ENCODE measurements at regions not wholly inside any gene's neighbourhood (a gene's known extent, or its start where the extent isn't known, plus 50 kb on each side); places are given as distances from the start of the nearest gene placed in this dataset.
"Not testable (repeated sequence)": the region's sequence is repeated elsewhere in the genome, so short reads cannot be mapped to it uniquely, and the experiment has no call there.

DNA sequence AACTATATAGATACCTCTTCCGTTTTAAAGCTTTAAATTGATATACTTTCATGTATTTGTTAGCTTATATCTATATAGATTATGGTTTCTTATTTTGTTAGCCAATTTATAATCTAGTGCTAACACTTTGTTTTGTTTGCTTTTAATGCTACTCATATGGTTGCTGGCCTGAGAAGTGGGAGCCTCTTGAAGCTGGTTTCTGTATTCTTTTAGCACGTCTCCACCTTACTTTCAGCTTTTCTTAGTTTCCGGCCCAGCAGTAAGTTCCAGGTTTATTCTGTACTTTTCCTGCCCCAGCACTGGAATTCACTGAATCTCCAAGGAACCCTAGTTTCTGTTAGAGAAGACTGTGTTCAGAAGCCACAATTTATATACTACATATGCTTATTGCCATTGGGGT, 458.9 kb downstream of the PRR16 start:
- DNase-seq: no peak

DNA sequence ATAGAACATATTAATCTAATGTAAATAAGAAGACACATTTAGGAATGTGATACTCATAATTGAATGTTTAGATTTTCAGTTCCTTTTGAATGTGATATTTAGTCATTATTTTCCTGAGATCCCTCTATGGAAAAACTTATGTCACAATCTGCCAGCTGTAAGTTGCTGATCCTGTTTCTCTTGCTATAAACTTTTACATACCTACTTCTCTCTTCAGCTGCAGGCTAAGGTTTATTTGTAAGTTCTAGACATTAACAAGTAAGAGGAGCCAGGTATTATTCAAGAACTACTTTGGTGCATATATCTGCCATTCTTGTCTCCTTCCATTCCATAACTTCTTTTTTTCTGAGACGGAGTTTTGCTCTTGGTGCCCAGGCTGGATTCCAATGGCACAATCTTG, 462.4 kb downstream of the PRR16 start:
- DNase-seq: no peak

DNA sequence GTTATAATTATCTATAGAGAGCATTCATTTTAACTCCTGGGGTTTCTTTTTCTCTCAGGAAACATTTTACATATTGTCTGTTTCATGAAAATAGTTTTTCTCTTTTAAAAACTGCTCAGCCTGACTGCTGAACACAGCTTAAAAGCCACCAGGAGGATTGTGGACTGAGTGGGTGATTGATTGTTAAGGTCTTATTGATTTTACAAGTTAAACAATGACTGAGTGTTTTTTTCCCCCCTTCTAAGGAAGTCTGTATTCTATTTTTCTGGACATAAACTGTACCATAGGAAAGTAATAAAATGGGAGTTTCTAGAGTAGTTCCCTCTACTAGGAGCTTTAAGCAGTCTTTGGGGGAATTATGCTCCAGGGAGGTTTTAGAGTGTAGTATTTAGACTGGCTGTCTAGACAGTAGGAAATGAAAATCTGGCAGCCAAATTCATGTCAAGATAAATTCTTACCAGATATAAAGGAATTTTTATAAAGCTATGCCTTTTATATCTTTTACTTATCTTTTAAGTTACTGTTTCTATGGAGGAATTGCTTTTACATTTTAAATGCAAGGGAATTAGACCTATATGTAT, 463.9 kb downstream of the PRR16 start:
- DNase-seq: no peak

DNA sequence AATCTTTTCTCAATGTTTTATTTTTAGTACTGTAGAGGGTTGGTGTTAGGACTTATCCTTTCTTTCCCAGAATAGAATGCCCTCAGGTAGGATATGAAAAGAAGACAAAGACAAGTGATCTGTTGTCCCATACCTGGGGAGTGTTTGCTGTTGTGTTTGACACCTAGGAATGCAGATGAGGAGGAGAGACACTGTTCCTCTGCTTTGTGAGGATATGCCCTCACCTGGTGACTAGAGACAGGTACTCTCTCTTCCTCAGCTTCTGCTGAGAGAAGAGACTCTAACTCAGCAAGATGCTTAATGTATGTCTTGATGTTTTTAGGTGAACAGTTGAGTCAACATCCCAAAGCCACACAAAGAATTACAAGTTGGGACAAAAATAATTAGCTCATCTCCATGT, 468.4 kb downstream of the PRR16 start:
- DNase-seq: no peak

DNA sequence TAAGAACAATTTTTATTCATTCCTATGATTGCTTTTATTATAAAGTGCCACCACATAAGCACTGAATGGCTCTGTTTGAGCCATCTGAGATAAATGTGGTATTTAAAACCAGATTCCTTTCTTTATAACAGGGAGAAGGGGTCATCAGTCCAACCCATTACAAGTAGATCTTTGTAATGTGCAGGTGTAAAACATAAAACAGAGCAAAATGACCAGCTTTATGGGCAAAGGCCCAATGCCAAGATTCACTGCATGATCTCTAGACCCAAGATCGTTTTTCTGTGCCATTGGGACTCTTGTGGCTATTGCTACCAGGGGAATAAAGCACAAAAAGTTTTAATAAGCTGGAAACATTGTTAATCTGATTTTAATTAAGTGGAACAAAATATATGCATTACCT, 469.9 kb downstream of the PRR16 start:
- DNase-seq: no peak

DNA sequence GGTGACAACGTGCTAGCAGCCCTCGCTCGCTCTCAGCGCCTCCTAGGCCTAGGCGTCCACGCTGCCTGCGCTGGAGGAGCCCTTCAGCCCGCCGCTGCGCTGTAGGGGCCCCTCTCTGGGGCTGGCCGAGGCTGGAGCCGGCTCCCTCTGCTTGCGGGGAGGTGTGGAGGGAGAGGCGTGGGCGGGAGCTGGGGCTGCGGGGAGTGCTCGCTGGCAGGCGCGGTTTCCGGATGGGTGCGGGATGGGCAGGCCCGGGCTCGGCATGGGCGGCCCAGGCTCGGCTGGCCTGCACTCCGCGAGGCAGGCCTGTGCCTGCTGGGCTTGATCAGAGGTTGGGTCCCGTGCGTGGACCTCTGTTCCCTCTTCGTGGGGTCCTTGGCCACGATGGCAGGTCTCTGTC, 472.6 kb downstream of the PRR16 start:
- DNase-seq: peak; percentile 3

DNA sequence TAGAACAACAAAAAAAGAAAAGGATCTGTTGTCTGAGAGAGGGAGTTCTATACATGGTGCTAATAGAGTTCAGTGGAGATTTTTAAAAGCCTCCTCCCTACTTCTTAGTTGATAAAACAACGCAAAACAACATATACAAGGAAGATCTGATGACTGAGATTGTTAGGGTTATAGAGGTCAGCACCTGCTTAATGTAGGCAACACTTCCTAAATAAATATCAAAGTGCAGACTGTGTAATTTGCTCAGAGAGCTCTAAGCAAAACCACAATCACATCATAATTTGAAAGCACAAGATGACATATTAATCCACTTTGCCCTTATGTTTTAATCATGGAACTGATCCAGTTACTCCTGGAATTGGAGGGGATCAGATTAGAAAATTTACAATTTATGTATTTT, 474.5 kb downstream of the PRR16 start:
- no peak for DNase-seq

DNA sequence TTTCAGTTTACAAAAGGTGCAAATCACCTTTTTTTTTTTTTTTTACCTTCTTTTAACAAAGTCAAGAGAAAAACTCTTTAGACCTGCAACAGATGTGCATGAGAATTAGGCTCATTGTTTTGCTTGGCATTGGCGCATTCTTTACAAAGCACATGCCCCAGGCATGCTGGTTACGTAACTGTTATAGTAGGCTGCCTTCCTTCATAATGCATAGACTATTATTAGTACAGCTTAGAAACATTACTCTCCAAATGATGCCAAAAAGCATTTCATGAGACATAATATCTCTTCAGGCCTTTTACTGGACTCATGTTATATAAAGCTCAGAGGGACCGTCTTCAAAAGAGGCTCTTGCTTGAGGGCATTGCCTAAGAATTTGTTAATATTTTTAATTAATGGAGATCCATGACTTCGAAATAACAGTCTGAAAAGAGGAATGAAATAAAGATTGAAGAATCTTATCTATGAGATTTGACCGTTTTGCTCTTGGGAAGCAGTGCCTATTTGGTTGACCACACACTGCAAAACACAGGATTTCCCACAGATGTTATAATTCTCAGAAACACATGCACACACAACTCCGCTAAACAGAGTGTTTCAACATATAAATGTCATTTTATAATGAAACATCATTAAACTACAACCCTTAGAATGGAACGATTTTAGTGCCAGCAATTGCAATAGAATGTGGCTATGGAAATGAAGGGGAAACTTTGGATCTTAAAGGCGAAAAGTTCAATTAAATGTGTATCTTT, 478.7 kb downstream of the PRR16 start:
- no peak for DNase-seq

DNA sequence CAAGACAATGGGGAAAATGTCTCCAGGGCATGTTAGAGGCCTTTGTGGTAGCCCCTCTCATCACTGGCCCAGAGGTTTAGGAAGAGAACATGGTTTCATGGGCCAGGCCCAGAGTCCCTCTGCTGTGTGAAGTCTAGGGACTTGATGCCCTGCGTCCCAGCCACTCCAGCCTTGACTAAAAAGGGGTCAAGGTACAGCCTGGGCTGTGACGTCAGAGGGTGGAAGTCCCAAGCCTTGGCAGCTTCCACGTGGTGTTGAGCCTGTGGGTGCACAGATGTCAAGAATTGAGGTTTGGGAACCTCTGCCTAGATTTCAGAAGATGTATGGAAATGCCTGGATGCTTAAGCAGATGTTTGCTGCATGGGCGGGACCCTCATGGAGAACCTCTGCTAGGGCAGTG, 485.5 kb downstream of the PRR16 start:
- DNase-seq: not testable (repeated sequence)

DNA sequence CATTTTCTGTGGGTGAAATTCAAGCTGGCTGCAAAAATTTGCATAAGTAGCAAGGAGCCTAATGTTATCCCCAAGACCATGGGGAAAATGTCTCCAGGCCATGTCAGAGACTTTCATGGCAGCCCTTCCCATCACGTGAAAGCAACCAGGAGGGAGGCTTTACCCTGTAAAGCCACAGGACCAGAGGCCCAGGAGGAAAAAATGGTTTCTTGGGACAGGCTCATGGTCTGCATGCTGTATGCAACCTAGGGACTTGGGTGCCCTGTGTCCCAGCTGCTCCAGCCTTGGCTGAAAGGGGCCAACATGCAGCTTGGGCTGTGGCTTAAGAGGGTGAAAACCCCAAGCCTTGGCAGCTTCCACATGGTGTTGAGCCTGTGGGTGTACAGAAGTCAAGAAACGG, 489.3 kb downstream of the PRR16 start:
- not testable (repeated sequence) for DNase-seq

DNA sequence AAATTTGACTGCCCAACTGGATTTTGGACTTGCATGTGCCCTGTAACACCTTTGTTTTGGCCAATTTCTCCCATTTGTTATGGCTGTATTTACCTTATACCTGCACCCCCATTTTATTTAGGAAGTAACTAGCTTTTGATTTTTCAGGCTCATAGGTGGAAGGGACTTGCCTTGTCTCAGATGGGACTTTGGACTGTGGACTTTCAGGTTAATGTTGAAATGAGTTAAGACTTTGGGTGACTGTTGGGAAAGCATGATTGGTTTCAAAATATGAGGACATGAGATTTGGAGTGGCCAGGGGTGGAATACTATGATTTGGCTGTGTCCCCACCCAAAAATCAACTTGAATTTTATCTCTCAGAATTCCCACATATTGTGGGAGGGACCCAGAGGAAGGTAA, 490.2 kb downstream of the PRR16 start:
- DNase-seq: no peak

DNA sequence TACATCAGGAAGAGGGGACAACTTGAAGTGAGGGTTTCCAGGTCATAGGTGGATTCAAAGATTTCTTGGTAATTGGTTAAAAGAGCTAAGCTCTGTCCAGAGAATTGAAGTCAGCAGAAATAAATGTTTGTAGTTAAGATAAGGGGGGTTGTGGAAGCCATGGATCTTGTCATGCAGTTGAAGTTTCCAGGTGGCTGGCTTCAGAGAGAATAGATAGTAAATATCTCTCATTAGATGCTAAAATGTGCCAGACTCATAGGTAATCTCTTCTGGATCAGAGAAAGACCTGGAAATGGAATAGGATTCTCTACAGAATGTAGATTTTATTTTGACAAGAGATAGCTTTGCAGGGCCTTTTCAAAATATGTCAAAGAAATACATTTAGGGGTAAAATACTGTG, 491.7 kb downstream of the PRR16 start:
- no peak for DNase-seq

DNA sequence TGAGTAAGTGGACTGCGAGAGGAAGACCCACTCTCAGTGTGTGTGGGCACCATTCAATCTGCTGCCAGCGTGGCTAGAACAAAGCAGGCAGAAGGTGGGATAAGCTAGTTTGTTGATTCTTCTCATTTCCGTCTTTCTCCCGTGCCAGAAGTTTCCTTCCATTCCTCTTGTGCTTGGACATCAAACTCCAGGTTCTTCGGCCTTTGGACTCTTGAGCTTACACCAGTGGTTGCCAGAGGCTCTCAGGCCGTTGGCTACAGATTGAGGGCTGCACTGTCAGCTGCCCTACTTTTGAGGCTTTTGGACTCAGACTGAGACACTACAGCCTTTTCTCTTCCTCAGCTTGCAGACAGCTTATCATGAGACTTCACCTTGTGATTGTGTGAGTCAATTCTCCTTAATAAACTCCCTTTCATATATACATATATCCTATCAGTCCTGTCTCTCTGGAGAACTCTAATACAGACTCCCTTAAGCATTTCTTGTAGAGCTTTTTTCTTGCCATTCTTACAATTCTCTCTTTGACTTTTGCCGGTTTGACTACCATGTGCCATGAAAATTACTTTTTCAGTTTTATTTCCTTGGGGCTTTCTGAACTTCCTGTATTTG, 494.9 kb downstream of the PRR16 start:
- DNase-seq: no peak

DNA sequence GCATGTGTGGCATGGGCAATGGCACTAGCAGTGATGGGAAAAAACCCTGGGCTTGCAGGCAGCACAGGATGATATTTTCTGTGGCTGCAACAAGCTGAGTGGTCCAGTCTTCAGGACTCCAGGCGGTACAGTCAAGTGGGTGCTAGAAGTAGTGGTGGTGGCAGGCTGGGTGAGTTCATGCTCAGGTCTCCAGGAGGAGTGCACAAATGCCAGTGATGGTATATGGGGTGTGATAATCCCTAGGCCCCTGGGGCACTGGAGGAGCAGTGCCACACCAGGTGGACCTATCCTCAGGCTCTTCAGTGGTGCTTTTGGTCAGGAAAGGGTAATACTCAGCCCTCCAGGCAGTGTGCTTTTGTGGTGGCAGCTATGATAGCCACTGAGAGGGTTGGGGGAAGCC, 496.4 kb downstream of the PRR16 start:
- no peak for DNase-seq

DNA sequence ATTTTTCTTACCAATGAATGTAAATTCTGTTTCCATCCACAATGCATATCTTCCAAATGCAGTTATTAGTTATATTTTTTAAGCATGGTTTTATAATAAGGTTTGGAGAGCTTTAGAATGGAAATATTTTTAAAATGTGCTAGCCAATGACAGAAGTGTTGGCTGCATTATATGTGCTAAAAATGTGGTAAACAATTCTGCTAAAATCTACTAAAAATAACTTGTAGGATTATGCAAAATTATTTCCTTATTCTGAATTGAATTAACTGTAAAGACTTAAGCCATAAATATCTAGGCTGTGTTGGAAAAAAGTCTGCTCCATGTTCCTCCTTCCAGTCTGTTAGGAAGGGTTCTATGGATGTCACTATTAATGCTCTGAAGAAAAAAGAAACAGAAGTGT, 503.3 kb downstream of the PRR16 start:
- no peak for DNase-seq

DNA sequence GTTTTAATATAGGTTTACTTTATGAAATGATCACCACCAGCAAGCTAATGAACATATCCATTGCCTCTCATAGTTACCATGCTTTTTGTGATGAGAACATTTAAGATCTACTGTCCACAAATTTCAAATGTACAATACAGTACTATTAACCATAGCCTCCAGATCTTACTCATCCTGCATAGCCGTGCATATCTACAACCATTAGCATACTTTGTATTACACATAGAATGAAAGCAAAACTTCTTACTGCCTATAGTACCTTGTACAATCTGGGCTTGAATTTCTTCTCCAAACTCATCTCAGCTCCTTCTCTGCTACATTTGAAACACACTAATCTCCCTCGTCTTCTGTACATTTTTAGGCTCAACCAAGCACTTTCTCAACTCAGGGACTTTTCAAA, 510.6 kb downstream of the PRR16 start:
- DNase-seq: no peak

DNA sequence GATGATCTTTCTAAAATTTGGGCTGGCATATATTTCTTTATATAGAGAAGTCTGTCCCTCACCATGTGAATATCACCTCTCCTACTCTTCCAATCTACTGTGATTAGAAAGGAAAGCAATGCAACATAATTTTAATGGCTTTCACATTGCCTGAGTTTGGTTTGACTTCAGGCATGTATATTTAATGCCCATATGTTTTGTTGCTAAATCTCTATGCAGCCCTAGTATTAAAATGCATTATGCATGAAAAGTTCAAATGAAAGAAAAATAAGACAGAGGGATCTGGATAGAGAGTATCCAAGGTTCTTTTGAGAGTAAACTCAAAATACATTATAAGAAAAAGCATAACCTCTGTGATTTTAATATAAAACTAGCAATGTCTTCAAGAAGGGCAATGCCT, 518.3 kb downstream of the PRR16 start:
- no peak for DNase-seq

DNA sequence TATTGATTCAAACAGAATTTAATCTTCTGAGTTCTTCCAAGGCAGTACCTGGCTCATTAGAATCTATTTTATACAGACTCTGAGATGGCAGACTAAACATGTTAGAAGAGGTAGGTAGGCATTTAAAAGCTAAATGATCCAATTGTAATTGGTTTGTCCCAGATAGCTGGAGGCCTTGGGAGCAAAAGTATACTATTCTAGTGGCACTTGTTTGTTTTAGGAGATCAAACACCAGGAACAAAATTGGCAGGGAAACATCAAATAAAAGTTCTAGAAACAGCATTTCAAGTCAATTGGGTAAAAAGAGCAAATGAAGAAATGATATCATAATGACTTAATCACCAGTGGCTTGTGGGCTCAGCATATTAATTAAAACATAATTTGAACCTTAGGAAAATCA, 521.4 kb downstream of the PRR16 start:
- DNase-seq: no peak

DNA sequence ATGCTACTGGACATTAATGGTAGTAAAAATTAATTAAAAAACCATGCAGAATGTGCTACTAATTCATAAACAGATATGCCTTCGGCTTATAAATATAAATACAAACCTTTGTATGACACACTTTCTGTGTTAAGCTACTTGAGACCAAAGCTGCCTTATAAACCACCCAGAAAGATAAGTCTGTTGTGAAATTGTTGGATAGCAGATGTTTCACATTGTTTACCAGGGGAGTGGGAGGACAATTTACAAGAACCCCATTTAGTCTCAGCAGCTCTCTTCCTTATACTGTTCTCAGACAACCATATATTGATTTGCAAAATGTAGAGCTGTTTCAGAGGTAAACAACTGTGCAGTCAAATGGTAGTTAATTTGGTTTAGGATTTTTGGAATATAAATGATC, 524.4 kb downstream of the PRR16 start:
- no peak for DNase-seq

DNA sequence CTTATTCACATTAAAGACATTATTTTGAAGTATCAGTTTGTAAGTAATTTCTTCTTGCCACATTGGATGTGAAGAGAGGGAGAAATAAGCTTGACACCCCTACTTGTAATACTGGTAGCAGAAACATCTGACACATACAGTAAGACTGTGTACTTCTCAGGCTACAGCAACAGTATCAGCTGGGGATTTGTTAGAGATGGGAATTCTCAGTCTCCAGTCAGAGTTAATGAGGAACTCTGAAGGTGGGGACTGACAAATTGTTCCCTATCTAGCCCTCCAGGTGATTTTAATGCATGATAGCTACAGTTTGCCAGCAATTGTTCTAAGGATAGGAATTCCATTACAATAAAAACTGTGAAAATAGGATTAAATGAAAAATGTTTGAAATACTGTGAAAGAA, 524.8 kb downstream of the PRR16 start:
- no peak for DNase-seq

DNA sequence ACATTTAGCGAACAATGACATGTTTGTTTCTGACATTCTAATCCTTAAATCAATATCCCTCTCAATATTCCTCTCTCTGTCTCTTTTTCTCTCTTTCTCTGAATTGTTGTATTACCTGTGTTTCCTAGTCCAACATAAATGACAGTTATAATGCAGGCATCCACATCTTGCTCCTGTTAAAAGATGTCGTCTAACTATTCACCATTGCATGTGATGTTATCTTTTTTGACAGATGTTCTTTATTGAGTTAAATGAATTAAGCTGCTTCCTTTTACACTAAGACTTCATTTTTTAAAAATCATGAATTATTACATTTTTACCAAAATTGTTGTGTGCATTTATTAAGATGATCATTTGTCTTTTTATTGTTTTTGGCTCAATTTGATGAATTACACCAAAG, 527.5 kb downstream of the PRR16 start:
- no peak for DNase-seq

DNA sequence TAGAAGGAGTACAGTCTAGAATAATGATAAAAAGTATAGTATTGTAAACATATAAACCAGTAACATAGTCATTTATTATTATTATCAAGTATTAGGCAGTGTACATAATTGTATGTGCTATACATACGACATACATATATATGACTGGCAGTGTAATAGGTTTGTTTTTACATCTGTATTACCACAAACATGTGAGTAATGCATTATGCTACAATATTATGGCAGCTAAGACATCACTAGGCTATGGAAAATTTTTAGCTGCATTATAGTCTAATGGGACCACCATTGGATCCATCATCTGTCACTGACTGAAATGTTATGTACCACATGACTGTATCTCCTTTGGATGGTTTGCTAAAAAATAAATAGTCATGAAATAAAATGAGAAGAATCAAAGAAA, 530.0 kb downstream of the PRR16 start:
- no peak for DNase-seq

DNA sequence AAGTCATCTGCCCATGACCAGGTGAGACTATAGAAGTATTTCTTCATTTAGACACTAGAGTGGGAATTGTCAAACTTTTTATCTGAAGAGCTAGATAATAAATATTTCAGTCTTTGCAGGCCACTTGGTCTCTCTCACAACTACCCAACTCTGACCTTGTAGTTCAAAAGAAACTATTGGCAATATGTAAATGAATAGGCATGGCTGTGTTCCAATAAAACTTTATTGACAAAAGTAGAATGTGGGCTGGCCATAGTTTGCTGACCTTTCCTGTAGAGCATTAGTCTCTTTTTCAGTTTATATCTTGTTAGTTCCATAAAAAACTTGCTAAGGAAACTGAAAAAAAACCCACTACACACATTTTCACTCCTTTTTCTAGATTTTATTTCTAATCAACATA, 535.5 kb downstream of the PRR16 start:
- no peak for DNase-seq

DNA sequence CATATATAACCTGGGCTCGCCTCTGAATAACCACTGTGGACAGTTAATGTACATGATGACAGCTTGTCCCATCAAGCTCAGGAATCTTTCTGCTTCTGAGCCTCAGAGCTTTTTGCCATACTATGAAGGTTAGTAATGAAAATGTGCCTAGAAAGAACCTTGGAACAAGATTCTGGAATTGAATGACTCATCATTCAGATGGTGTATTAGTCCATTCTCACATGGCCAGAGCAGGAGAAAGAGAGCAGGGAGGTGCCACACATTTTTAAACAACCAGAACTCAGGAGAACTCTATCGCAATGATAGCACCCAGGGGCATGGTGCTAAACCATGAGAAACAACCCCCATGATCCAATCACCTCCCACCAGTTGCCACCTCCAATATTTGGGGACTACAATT, 542.1 kb downstream of the PRR16 start:
- DNase-seq: no peak

DNA sequence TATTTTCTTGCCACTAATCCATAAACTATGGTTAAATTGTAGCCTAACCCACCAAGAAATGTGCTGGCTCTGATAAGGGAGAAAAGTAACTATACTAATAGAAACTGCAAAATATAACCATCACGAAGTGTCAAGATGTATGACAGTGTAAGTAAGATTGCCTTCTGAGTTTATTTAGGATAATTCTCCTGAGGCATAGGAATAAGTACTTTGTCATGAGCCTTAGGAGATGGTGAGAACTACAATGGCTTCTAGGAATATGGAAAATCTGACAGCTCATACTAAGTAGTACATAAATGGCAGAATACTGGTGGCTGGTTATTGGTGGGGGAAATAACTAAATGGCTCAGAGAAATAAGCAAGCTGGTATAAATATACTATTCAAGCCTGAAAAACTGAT, 543.9 kb downstream of the PRR16 start:
- no peak for DNase-seq

All from activated gamma-delta T cell (primary cell).